Naive B cell (primary cell): ENCODE measurements at regions not wholly inside any gene's neighbourhood (a gene's known extent, or its start where the extent isn't known, plus 50 kb on each side); places are given as distances from the start of the nearest gene placed in this dataset.

Experiments
- ATAC-seq, 2 donors: fragments of 150-1000 bp; cut with Tn5 transposase; 2 replicates each; pipeline ENCODE4 v1.10.0; 2021; ENCODE audit warnings: low read depth in 2 of 2, mild to moderate bottlenecking in 2 of 2, moderate library complexity in 2 of 2
- DNase-seq: peaks from one replicate; pipeline ENCODE4 v3.0.0; 2022
- H3K27ac Mint-ChIP-seq, 6 donors: one replicate each; pipeline ENCODE4 v1.8.0; 2020 to 2022; ENCODE audit warnings: mild to moderate bottlenecking in 6 of 6, mixed read lengths in 6 of 6, moderate library complexity in 5 of 6, inconsistent platforms in 2 of 6
- H3K27me3 Mint-ChIP-seq, 3 donors: one replicate each; pipeline ENCODE4 v1.8.0; 2021 to 2022; ENCODE audit warnings: mixed read lengths in 3 of 3, mild to moderate bottlenecking in 1 of 3
- H3K36me3 Mint-ChIP-seq, 2 donors: one replicate each; pipeline ENCODE4 v1.8.0; 2020 to 2022; ENCODE audit warnings: mixed read lengths in 2 of 2, inconsistent platforms in 1 of 2, mild to moderate bottlenecking in 1 of 2
- H3K4me1 Mint-ChIP-seq, 3 donors: one replicate each; pipeline ENCODE4 v1.8.0; 2020 to 2022; ENCODE audit warnings: mixed read lengths in 3 of 3, inconsistent platforms in 1 of 3, mild to moderate bottlenecking in 1 of 3, moderate library complexity in 1 of 3
- H3K4me3 Mint-ChIP-seq, 8 donors: one replicate each; pipeline ENCODE4 v1.8.0; 2020 to 2022; ENCODE audit warnings: mild to moderate bottlenecking in 8 of 8, mixed read lengths in 8 of 8, moderate library complexity in 8 of 8, inconsistent platforms in 2 of 8
- H3K9me3 Mint-ChIP-seq, 7 donors: one replicate each; pipeline ENCODE4 v1.8.0; 2020 to 2022; ENCODE audit warnings: mixed read lengths in 7 of 7, mild to moderate bottlenecking in 5 of 7, inconsistent platforms in 2 of 7, moderate library complexity in 1 of 7

- Mint-ChIP-seq H3K27me3 (no peaks in the 10 kb centered on the region), H3K4me1 (no peaks in the 10 kb centered on the region), H3K4me3 (no peak overlapping the region), H3K27ac (no peak overlapping the region), H3K36me3 (no peaks in the 10 kb centered on the region), H3K9me3 (no peaks in the 10 kb centered on the region)
- no peak for ATAC-seq
- DNase-seq, result no peak
These were observed 299.2 kb upstream of the ZSWIM2 start for GRCh38 chr2:187148059-187148714.

GRCh38 chr2:187143537-187143936, 294.6 kb upstream of the ZSWIM2 start:
- ATAC-seq (no peak), DNase-seq (no peak)
- Mint-ChIP-seq H3K4me1 (no peaks in the 10 kb centered on the region), H3K27me3 (no peaks in the 10 kb centered on the region), H3K36me3 (no peaks in the 10 kb centered on the region), H3K27ac (peak overlapping the region in 1 of 6 donors; percentile 2), H3K9me3 (peaks cover 0 to 1% (median 0%) of the 10 kb centered on the region in 7 donors), H3K4me3 (no peak overlapping the region)

- no peak overlapping the region for H3K4me3 Mint-ChIP-seq
- DNase-seq, result no peak
- no peaks in the 10 kb centered on the region for H3K4me1 Mint-ChIP-seq
- H3K36me3 Mint-ChIP-seq, result no peaks in the 10 kb centered on the region
- no peak overlapping the region for H3K27ac Mint-ChIP-seq
- no peak for ATAC-seq
- peaks cover 0 to 2% (median 0%) of the 10 kb centered on the region in 7 donors for H3K9me3 Mint-ChIP-seq
- H3K27me3 Mint-ChIP-seq, result no peaks in the 10 kb centered on the region
These were observed 290.5 kb upstream of the ZSWIM2 start for GRCh38 chr2:187139469-187139868.

GRCh38 chr2:187138265-187138664, 289.3 kb upstream of the ZSWIM2 start:
- no peak overlapping the region for H3K4me3 Mint-ChIP-seq
- DNase-seq (no peak), ATAC-seq (no peak)
- no peaks in the 10 kb centered on the region for H3K4me1 Mint-ChIP-seq
- no peaks in the 10 kb centered on the region for H3K36me3 Mint-ChIP-seq
- H3K27ac Mint-ChIP-seq, result no peak overlapping the region
- peaks cover 0 to 2% (median 0%) of the 10 kb centered on the region in 7 donors for H3K9me3 Mint-ChIP-seq
- H3K27me3 Mint-ChIP-seq, result no peaks in the 10 kb centered on the region

GRCh38 chr2:187136646-187137045, 287.7 kb upstream of the ZSWIM2 start:
- Mint-ChIP-seq H3K36me3 (no peaks in the 10 kb centered on the region), H3K27me3 (no peaks in the 10 kb centered on the region), H3K9me3 (peaks cover 0 to 5% (median 0%) of the 10 kb centered on the region in 7 donors), H3K4me3 (no peak overlapping the region), H3K4me1 (no peaks in the 10 kb centered on the region), H3K27ac (peak overlapping the region in 1 of 6 donors; percentile 67)
- DNase-seq (no peak), ATAC-seq (no peak)

- ATAC-seq, result no peak
- no peaks in the 10 kb centered on the region for H3K27me3 Mint-ChIP-seq
- peaks cover 0 to 5% (median 0%) of the 10 kb centered on the region in 7 donors for H3K9me3 Mint-ChIP-seq
These were observed 285.3 kb upstream of the ZSWIM2 start for GRCh38 chr2:187134306-187134705.

GRCh38 chr2:187129868-187130267, 280.9 kb upstream of the ZSWIM2 start:
- H3K4me3 Mint-ChIP-seq, result no peak overlapping the region
- H3K27me3 Mint-ChIP-seq, result no peaks in the 10 kb centered on the region
- no peaks in the 10 kb centered on the region for H3K4me1 Mint-ChIP-seq
- H3K36me3 Mint-ChIP-seq, result no peaks in the 10 kb centered on the region
- H3K27ac Mint-ChIP-seq, result no peak overlapping the region
- DNase-seq (no peak), ATAC-seq (no peak)
- peaks cover 0 to 4% (median 0%) of the 10 kb centered on the region in 7 donors for H3K9me3 Mint-ChIP-seq

More at GRCh38 chr2:187134306-187134705, 285.3 kb upstream of the ZSWIM2 start:
- no peak overlapping the region for H3K4me3 Mint-ChIP-seq
- no peaks in the 10 kb centered on the region for H3K36me3 Mint-ChIP-seq
- H3K4me1 Mint-ChIP-seq, result no peaks in the 10 kb centered on the region
- H3K27ac Mint-ChIP-seq, result peak overlapping the region in 1 of 6 donors; percentile 36
- no peak for DNase-seq

- Mint-ChIP-seq H3K27me3 (no peaks in the 10 kb centered on the region), H3K4me3 (no peak overlapping the region)
These were observed 280.3 kb upstream of the ZSWIM2 start for GRCh38 chr2:187129306-187129705.

GRCh38 chr2:187126247-187127005, 277.5 kb upstream of the ZSWIM2 start:
- Mint-ChIP-seq H3K9me3 (peaks cover 0 to 5% (median 0%) of the 10 kb centered on the region in 7 donors), H3K27ac (no peak overlapping the region), H3K27me3 (no peaks in the 10 kb centered on the region), H3K36me3 (no peaks in the 10 kb centered on the region), H3K4me1 (no peaks in the 10 kb centered on the region), H3K4me3 (no peak overlapping the region)
- no peak for ATAC-seq
- no peak for DNase-seq

More at GRCh38 chr2:187129306-187129705, 280.3 kb upstream of the ZSWIM2 start:
- peaks cover 0 to 4% (median 0%) of the 10 kb centered on the region in 7 donors for H3K9me3 Mint-ChIP-seq
- H3K4me1 Mint-ChIP-seq, result no peaks in the 10 kb centered on the region
- ATAC-seq (no peak), DNase-seq (no peak)
- H3K36me3 Mint-ChIP-seq, result no peaks in the 10 kb centered on the region
- no peak overlapping the region for H3K27ac Mint-ChIP-seq

GRCh38 chr2:187125318-187125717, 276.3 kb upstream of the ZSWIM2 start:
- DNase-seq, result no peak
- peaks cover 0 to 2% (median 0%) of the 10 kb centered on the region in 7 donors for H3K9me3 Mint-ChIP-seq
- no peak overlapping the region for H3K4me3 Mint-ChIP-seq
- H3K36me3 Mint-ChIP-seq, result no peaks in the 10 kb centered on the region
- H3K27ac Mint-ChIP-seq, result no peak overlapping the region
- ATAC-seq, result no peak
- H3K4me1 Mint-ChIP-seq, result no peaks in the 10 kb centered on the region
- H3K27me3 Mint-ChIP-seq, result no peaks in the 10 kb centered on the region

- no peaks in the 10 kb centered on the region for H3K4me1 Mint-ChIP-seq
- no peak overlapping the region for H3K4me3 Mint-ChIP-seq
- no peak for ATAC-seq
- peaks cover 0 to 2% (median 0%) of the 10 kb centered on the region in 7 donors for H3K9me3 Mint-ChIP-seq
- no peaks in the 10 kb centered on the region for H3K27me3 Mint-ChIP-seq
- no peaks in the 10 kb centered on the region for H3K36me3 Mint-ChIP-seq
- no peak for DNase-seq
- no peak overlapping the region for H3K27ac Mint-ChIP-seq
These were observed 275.6 kb upstream of the ZSWIM2 start for GRCh38 chr2:187124529-187124928.

GRCh38 chr2:187118331-187119099, 269.5 kb upstream of the ZSWIM2 start:
- no peak overlapping the region for H3K27ac Mint-ChIP-seq
- no peaks in the 10 kb centered on the region for H3K4me1 Mint-ChIP-seq
- DNase-seq (no peak), ATAC-seq (no peak)
- H3K36me3 Mint-ChIP-seq, result no peaks in the 10 kb centered on the region
- peaks cover 0 to 4% (median 1%) of the 10 kb centered on the region in 7 donors for H3K9me3 Mint-ChIP-seq
- no peaks in the 10 kb centered on the region for H3K27me3 Mint-ChIP-seq
- no peak overlapping the region for H3K4me3 Mint-ChIP-seq

GRCh38 chr2:187117483-187117882, 268.5 kb upstream of the ZSWIM2 start:
- H3K4me1 Mint-ChIP-seq, result no peaks in the 10 kb centered on the region
- no peaks in the 10 kb centered on the region for H3K36me3 Mint-ChIP-seq
- ATAC-seq (no peak), DNase-seq (no peak)
- H3K27me3 Mint-ChIP-seq, result no peaks in the 10 kb centered on the region
- no peak overlapping the region for H3K4me3 Mint-ChIP-seq
- H3K27ac Mint-ChIP-seq, result no peak overlapping the region
- peaks cover 0 to 4% (median 1%) of the 10 kb centered on the region in 7 donors for H3K9me3 Mint-ChIP-seq
